Thyroid gland (tissue), 4 donors: ENCODE measurements at regions not wholly inside any gene's neighbourhood (a gene's known extent, or its start where the extent isn't known, plus 50 kb on each side); places are given as distances from the start of the nearest gene placed in this dataset.

Source experiments
- CTCF ChIP-seq, 6 experiments: fragments of 200-600 bp in 3 of 6; fragments of 450-650 bp in 3 of 6; sonication (generic) in 3 of 6; IDR thresholded peaks; one replicate each; pipeline ENCODE4 v1.5.1; 2016 to 2019; ENCODE audit warnings: antibody characterized with exemption in 6 of 6, mild to moderate bottlenecking in 2 of 6, inconsistent platforms in 1 of 6, moderate library complexity in 1 of 6
- POLR2A ChIP-seq, 2 donors: fragments of 450-650 bp; IDR thresholded peaks; one replicate each; pipeline ENCODE4 v1.6.1; 2017; ENCODE audit warnings: antibody characterized with exemption in 2 of 2, mild to moderate bottlenecking in 2 of 2, moderate library complexity in 1 of 2

- TF ChIP-seq CTCF (IDR thresholded peaks at IDR 0.05) (no peak), POLR2A (IDR thresholded peaks at IDR 0.05) (no peak)
Measured at GRCh38 chr7:9264395-9264794, 831.0 kb downstream of the NXPH1 start.
